Epithelial cell of prostate (primary cell): ENCODE measurements at regions not wholly inside any gene's neighbourhood (a gene's known extent, or its start where the extent isn't known, plus 50 kb on each side); places are given as distances from the start of the nearest gene placed in this dataset.
A peak's percentile ranks its signal among the peaks of the same experiment; 100 is the strongest.

ENCODE experiments used
- DNase-seq: peaks from one replicate; pipeline ENCODE4 v3.0.0-alpha.2; 2011; ENCODE audit warnings: low read depth, low spot score
- H3K27ac ChIP-seq: fragments of 450-650 bp; 2 replicates; pipeline ENCODE4 v1.5.1; 2017; ENCODE audit warnings: mild to moderate bottlenecking

- no peak overlapping the region for H3K27ac ChIP-seq
- no peak for DNase-seq
Observed at GRCh38 chr6:14187406-14187805, 69.8 kb downstream of the CD83 start.

- no peak for DNase-seq
- no peak overlapping the region for H3K27ac ChIP-seq
Observed at GRCh38 chr6:14189074-14189473, 71.5 kb downstream of the CD83 start.

- no peak overlapping the region for H3K27ac ChIP-seq
- no peak for DNase-seq
Observed at GRCh38 chr6:14190191-14190928, 72.8 kb downstream of the CD83 start.

- DNase-seq = no peak
Observed at GRCh38 chr6:14190929-14191224, 73.3 kb downstream of the CD83 start.

GRCh38 chr6:14191761-14192160, 74.2 kb downstream of the CD83 start:
- H3K27ac ChIP-seq = no peak overlapping the region
- DNase-seq = no peak

More at GRCh38 chr6:14190929-14191224, 73.3 kb downstream of the CD83 start:
- no peak overlapping the region for H3K27ac ChIP-seq

- DNase-seq = no peak
Observed at GRCh38 chr6:14192216-14192788, 74.7 kb downstream of the CD83 start.

GRCh38 chr6:14193524-14193923, 76.0 kb downstream of the CD83 start:
- no peak for DNase-seq
- H3K27ac ChIP-seq = no peak overlapping the region

More at GRCh38 chr6:14192216-14192788, 74.7 kb downstream of the CD83 start:
- no peak overlapping the region for H3K27ac ChIP-seq

- DNase-seq = no peak
- no peak overlapping the region for H3K27ac ChIP-seq
Observed at GRCh38 chr6:14194483-14194882, 76.9 kb downstream of the CD83 start.

- DNase-seq = no peak
- H3K27ac ChIP-seq = no peak overlapping the region
Observed at GRCh38 chr6:14194976-14195375, 77.4 kb downstream of the CD83 start.

GRCh38 chr6:14196026-14196425, 78.5 kb downstream of the CD83 start:
- DNase-seq = no peak
- H3K27ac ChIP-seq = no peak overlapping the region

- H3K27ac ChIP-seq = no peak overlapping the region
- DNase-seq = no peak
Observed at GRCh38 chr6:14197118-14197517, 79.5 kb downstream of the CD83 start.

- H3K27ac ChIP-seq = no peak overlapping the region
- no peak for DNase-seq
Observed at GRCh38 chr6:14200047-14200446, 82.5 kb downstream of the CD83 start.

GRCh38 chr6:14202947-14203346, 85.4 kb downstream of the CD83 start:
- no peak for DNase-seq
- H3K27ac ChIP-seq = no peak overlapping the region

- DNase-seq = no peak
- no peak overlapping the region for H3K27ac ChIP-seq
Observed at GRCh38 chr6:14206391-14206790, 88.8 kb downstream of the CD83 start.

- no peak for DNase-seq
- no peak overlapping the region for H3K27ac ChIP-seq
Observed at GRCh38 chr6:14207448-14207847, 89.9 kb downstream of the CD83 start.

GRCh38 chr6:14209000-14209399, 91.4 kb downstream of the CD83 start:
- no peak overlapping the region for H3K27ac ChIP-seq

GRCh38 chr6:14210077-14210476, 92.5 kb downstream of the CD83 start:
- H3K27ac ChIP-seq = no peak overlapping the region
- DNase-seq = no peak

More at GRCh38 chr6:14209000-14209399, 91.4 kb downstream of the CD83 start:
- no peak for DNase-seq

GRCh38 chr6:14210663-14211561, 93.3 kb downstream of the CD83 start:
- peak overlapping the region; percentile 36 for H3K27ac ChIP-seq
- DNase-seq = peak; percentile 39

GRCh38 chr6:14211562-14211942, 94.0 kb downstream of the CD83 start:
- no peak for DNase-seq
- H3K27ac ChIP-seq = peak overlapping the region; percentile 36

- no peak overlapping the region for H3K27ac ChIP-seq
- DNase-seq = no peak
Observed at GRCh38 chr6:14212020-14212419, 94.4 kb downstream of the CD83 start.

GRCh38 chr6:14212632-14213031, 95.1 kb downstream of the CD83 start:
- no peak overlapping the region for H3K27ac ChIP-seq
- DNase-seq = no peak
